ENCODE measurements at regions not wholly inside any gene's neighbourhood (a gene's known extent, or its start where the extent isn't known, plus 50 kb on each side); places are given as distances from the start of the nearest gene placed in this dataset.

DNA sequence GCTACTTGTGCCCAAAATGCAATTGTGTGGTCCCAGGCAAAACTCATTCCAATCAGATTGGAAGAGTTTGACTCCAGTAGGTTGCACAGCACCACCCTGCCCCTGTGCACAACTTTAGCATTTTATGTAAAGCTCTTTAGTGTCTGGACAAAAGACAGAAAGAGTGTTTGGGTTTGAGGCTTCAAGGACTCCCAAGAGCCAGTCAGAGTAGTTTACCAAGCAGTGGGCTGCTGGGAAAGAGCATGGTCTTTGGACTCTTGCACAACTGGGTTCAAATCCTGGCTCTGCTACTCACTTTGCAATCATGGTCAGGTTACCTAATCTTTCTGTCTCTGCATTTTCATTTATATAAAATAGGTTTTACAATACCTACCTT is 75.8 kb upstream of the UMPS start:
- TF ChIP-seq, protein P1, sequence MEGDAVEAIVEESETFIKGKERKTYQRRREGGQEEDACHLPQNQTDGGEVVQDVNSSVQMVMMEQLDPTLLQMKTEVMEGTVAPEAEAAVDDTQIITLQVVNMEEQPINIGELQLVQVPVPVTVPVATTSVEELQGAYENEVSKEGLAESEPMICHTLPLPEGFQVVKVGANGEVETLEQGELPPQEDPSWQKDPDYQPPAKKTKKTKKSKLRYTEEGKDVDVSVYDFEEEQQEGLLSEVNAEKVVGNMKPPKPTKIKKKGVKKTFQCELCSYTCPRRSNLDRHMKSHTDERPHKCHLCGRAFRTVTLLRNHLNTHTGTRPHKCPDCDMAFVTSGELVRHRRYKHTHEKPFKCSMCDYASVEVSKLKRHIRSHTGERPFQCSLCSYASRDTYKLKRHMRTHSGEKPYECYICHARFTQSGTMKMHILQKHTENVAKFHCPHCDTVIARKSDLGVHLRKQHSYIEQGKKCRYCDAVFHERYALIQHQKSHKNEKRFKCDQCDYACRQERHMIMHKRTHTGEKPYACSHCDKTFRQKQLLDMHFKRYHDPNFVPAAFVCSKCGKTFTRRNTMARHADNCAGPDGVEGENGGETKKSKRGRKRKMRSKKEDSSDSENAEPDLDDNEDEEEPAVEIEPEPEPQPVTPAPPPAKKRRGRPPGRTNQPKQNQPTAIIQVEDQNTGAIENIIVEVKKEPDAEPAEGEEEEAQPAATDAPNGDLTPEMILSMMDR (IDR thresholded peaks at IDR 0.05) = no peak
- no peak for TF ChIP-seq POLR2A (IDR thresholded peaks at IDR 0.05)
